SK-N-SH treated with all-trans-retinoic acid at 6 μM for 48 hours (cell line): ENCODE measurements at regions not wholly inside any gene's neighbourhood (a gene's known extent, or its start where the extent isn't known, plus 50 kb on each side); places are given as distances from the start of the nearest gene placed in this dataset.

Source experiments
- ATAC-seq: fragments of 200-7000 bp; cut with Tn5 transposase; 3 replicates; pipeline ENCODE4 v1.9.1; 2020; ENCODE audit warnings: mild to moderate bottlenecking, moderate library complexity
- ARNTL ChIP-seq: fragments of 450-650 bp; formaldehyde crosslinking; IDR thresholded peaks from 2 replicates; pipeline ENCODE4 v1.5.0; 2020; ENCODE audit warnings: low read depth, mild to moderate bottlenecking, moderate library complexity, borderline replicate concordance
- BACH2 ChIP-seq: fragments of 250-450 bp; sonication (Bioruptor Pico); IDR thresholded peaks from 2 replicates; pipeline ENCODE4 v1.9.0; 2021; ENCODE audit warnings: mild to moderate bottlenecking, borderline replicate concordance
- CSDC2 ChIP-seq: fragments of 250-450 bp; sonication (Bioruptor Pico); IDR thresholded peaks from 2 replicates; pipeline ENCODE4 v1.5.0; 2020; ENCODE audit warnings: mild to moderate bottlenecking, moderate library complexity
- ESRRG ChIP-seq: fragments of 250-450 bp; sonication (Bioruptor Pico); IDR thresholded peaks from 2 replicates; pipeline ENCODE4 v1.6.1; 2021; ENCODE audit warnings: mild to moderate bottlenecking
- GLIS3 ChIP-seq: fragments of 250-450 bp; sonication (Bioruptor Pico); IDR thresholded peaks from 2 replicates; pipeline ENCODE4 v1.5.0; 2020; ENCODE audit warnings: mild to moderate bottlenecking, moderate library complexity
- ISL1 ChIP-seq: fragments of 250-450 bp; sonication (Bioruptor Pico); IDR thresholded peaks from 2 replicates; pipeline ENCODE4 v2.1.2; 2022; ENCODE audit warnings: mild to moderate bottlenecking, moderate library complexity
- OSR1 ChIP-seq: fragments of 250-450 bp; sonication (Bioruptor Pico); IDR thresholded peaks from 2 replicates; pipeline ENCODE4 v1.8.0; 2022; ENCODE audit warnings: moderate library complexity, mild to moderate bottlenecking, inconsistent platforms
- PPARA ChIP-seq: fragments of 250-450 bp; sonication (Bioruptor Pico); IDR thresholded peaks from 2 replicates; pipeline ENCODE4 v1.5.0; 2020; ENCODE audit warnings: mild to moderate bottlenecking, borderline replicate concordance
- RARB ChIP-seq: fragments of 250-450 bp; sonication (Bioruptor Pico); IDR thresholded peaks from 2 replicates; pipeline ENCODE4 v1.8.0; 2021; ENCODE audit warnings: mild to moderate bottlenecking, moderate library complexity
- SNAI2 ChIP-seq: fragments of 250-450 bp; sonication (Bioruptor Pico); IDR thresholded peaks from 2 replicates; pipeline ENCODE4 v1.5.0; 2020; ENCODE audit warnings: mild to moderate bottlenecking, moderate library complexity
- TCF4 ChIP-seq: fragments of 250-450 bp; sonication (Bioruptor Pico); IDR thresholded peaks from 2 replicates; pipeline ENCODE4 v1.8.0; 2021; ENCODE audit warnings: mild to moderate bottlenecking, moderate library complexity, borderline replicate concordance
- TOX ChIP-seq: fragments of 250-450 bp; sonication (Bioruptor Pico); IDR thresholded peaks from 2 replicates; pipeline ENCODE4 v1.8.0; 2021; ENCODE audit warnings: mild to moderate bottlenecking, moderate library complexity, borderline replicate concordance
- ZC3H10 ChIP-seq: fragments of 250-450 bp; sonication (Bioruptor Pico); IDR thresholded peaks from 2 replicates; pipeline ENCODE4 v1.5.1; 2021; ENCODE audit warnings: mild to moderate bottlenecking, moderate library complexity
- ZFP3 ChIP-seq: fragments of 250-450 bp; sonication (Bioruptor Pico); IDR thresholded peaks from 2 replicates; pipeline ENCODE4 v1.5.0; 2020; ENCODE audit warnings: mild to moderate bottlenecking, moderate library complexity
- ZFP30 ChIP-seq: fragments of 450-650 bp; formaldehyde crosslinking; IDR thresholded peaks from 2 replicates; pipeline ENCODE4 v1.5.0; 2022; ENCODE audit warnings: mild to moderate bottlenecking, moderate library complexity
- ZNF565 ChIP-seq: fragments of 450-650 bp; formaldehyde crosslinking; conservative IDR thresholded peaks from 2 replicates; pipeline ENCODE4 v1.5.0; 2020; ENCODE audit warnings: low read depth, mild to moderate bottlenecking, moderate library complexity
- ZNF70 ChIP-seq: fragments of 450-650 bp; formaldehyde crosslinking; IDR thresholded peaks from 2 replicates; pipeline ENCODE4 v1.5.0; 2020; ENCODE audit warnings: mild to moderate bottlenecking, moderate library complexity
- ZNF8 ChIP-seq: fragments of 450-650 bp; formaldehyde crosslinking; IDR thresholded peaks from 2 replicates; pipeline ENCODE4 v1.5.0; 2020; ENCODE audit warnings: mild to moderate bottlenecking, moderate library complexity
- TF ChIP-seq, protein P1 (sequence below): fragments of 250-450 bp; sonication (Bioruptor Pico); IDR thresholded peaks from 2 replicates; pipeline ENCODE4 v1.8.0; 2020; ENCODE audit warnings: mild to moderate bottlenecking, moderate library complexity, borderline replicate concordance
- TF ChIP-seq, protein P2 (sequence below): fragments of 250-450 bp; sonication (Bioruptor Pico); IDR thresholded peaks from 2 replicates; pipeline ENCODE4 v1.5.1; 2020; ENCODE audit warnings: low read depth, mild to moderate bottlenecking, moderate library complexity
- TF ChIP-seq, protein P3 (sequence below): fragments of 250-450 bp; sonication (Bioruptor Pico); IDR thresholded peaks from 2 replicates; pipeline ENCODE4 v1.5.1; 2021; ENCODE audit warnings: mild to moderate bottlenecking, moderate library complexity
- TF ChIP-seq, protein P4 (sequence below): fragments of 250-450 bp; sonication (Bioruptor Pico); IDR thresholded peaks from 2 replicates; pipeline ENCODE4 v1.5.0; 2020; ENCODE audit warnings: mild to moderate bottlenecking, moderate library complexity
- TF ChIP-seq, protein P5 (sequence below): fragments of 250-450 bp; sonication (Bioruptor Pico); IDR thresholded peaks from 2 replicates; pipeline ENCODE4 v1.8.0; 2021; ENCODE audit warnings: low read depth, mild to moderate bottlenecking, moderate library complexity, borderline replicate concordance

DNA sequence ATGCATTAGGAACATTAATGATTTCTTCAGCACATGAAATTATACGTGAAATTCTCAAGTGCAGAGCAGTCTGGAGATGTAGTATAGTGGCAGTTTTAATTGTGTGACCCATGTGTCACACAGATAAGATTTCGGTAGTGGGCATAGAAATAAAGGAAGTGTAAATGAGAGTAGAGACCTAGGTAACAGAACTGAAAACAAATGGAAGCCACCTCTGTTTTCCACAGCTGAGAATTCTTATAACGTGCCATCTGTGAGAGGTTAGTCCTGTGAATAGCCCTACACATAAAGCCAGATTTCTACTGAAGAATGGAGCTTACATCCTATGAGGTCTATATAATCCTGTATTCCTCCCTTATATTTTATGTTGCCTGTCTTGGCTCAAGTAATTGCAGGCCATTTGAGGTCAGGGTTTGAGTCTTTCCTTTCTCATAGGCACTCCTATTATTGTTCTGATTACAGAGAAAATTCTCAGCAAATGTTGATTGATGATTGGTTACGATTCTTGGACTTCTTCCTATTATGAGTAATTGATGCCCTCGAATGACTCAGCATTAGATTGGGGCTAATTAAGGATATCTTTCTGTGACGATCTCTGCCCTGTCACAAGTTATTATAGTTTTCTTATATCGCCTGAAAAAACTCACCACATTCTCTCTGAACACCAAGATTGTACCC lies 258.2 kb downstream of the KIF20B start:
- ATAC-seq: peak; percentile 32
- TF ChIP-seq ISL1 (CRISPR knock-in tag) (peak; percentile 75), GLIS3 (CRISPR knock-in tag) (no peak)

DNA sequence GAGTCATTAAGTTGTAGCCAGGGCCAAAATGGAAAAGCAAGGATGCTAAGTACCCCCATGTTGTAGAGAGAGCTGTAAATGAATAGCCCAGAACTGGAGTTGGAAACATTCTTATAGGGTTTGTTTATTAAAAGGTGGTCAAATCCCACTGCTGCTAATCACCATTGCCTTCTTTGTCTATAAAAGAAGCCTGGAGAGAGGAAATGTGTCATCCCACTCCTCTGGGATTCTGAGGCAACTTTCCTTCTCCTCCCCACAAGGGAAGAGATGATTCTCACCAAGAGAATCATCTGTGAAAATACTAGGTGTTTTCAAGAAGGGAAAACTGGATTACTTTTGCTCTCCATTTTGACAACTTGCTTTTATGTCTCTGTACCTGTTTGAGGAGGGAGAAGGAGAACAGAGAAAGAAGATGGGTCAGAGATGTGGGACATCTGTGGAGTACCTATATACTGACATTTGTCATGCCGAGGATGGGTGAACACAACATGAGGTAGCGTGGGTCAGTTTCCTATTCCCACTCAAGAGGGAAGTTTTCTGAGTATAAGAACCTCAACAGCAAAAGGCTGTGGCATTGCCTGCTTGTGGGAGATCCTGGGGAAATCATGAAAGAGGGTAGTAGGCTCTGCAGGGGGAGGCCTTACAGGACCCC lies 262.2 kb downstream of the KIF20B start:
- no peak for ATAC-seq
- TF ChIP-seq ISL1 (CRISPR knock-in tag) (no peak), SNAI2 (no peak), OSR1 (CRISPR knock-in tag) (no peak), ZFP30 (CRISPR knock-in tag) (no peak), ESRRG (CRISPR knock-in tag) (no peak), TOX (CRISPR knock-in tag) (no peak), RARB (CRISPR knock-in tag) (no peak), PPARA (CRISPR knock-in tag) (no peak), BACH2 (no peak), ZFP3 (CRISPR knock-in tag) (no peak), CSDC2 (CRISPR knock-in tag) (no peak), GLIS3 (CRISPR knock-in tag) (no peak)
- TF ChIP-seq, protein P1, sequence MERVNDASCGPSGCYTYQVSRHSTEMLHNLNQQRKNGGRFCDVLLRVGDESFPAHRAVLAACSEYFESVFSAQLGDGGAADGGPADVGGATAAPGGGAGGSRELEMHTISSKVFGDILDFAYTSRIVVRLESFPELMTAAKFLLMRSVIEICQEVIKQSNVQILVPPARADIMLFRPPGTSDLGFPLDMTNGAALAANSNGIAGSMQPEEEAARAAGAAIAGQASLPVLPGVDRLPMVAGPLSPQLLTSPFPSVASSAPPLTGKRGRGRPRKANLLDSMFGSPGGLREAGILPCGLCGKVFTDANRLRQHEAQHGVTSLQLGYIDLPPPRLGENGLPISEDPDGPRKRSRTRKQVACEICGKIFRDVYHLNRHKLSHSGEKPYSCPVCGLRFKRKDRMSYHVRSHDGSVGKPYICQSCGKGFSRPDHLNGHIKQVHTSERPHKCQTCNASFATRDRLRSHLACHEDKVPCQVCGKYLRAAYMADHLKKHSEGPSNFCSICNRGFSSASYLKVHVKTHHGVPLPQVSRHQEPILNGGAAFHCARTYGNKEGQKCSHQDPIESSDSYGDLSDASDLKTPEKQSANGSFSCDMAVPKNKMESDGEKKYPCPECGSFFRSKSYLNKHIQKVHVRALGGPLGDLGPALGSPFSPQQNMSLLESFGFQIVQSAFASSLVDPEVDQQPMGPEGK: no peak
- TF ChIP-seq, protein P2, sequence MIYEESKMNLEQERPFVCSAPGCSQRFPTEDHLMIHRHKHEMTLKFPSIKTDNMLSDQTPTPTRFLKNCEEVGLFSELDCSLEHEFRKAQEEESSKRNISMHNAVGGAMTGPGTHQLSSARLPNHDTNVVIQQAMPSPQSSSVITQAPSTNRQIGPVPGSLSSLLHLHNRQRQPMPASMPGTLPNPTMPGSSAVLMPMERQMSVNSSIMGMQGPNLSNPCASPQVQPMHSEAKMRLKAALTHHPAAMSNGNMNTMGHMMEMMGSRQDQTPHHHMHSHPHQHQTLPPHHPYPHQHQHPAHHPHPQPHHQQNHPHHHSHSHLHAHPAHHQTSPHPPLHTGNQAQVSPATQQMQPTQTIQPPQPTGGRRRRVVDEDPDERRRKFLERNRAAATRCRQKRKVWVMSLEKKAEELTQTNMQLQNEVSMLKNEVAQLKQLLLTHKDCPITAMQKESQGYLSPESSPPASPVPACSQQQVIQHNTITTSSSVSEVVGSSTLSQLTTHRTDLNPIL (CRISPR knock-in tag): no peak
- TF ChIP-seq, protein P3, sequence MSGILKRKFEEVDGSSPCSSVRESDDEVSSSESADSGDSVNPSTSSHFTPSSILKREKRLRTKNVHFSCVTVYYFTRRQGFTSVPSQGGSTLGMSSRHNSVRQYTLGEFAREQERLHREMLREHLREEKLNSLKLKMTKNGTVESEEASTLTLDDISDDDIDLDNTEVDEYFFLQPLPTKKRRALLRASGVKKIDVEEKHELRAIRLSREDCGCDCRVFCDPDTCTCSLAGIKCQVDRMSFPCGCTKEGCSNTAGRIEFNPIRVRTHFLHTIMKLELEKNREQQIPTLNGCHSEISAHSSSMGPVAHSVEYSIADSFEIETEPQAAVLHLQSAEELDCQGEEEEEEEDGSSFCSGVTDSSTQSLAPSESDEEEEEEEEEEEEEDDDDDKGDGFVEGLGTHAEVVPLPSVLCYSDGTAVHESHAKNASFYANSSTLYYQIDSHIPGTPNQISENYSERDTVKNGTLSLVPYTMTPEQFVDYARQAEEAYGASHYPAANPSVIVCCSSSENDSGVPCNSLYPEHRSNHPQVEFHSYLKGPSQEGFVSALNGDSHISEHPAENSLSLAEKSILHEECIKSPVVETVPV: no peak

DNA sequence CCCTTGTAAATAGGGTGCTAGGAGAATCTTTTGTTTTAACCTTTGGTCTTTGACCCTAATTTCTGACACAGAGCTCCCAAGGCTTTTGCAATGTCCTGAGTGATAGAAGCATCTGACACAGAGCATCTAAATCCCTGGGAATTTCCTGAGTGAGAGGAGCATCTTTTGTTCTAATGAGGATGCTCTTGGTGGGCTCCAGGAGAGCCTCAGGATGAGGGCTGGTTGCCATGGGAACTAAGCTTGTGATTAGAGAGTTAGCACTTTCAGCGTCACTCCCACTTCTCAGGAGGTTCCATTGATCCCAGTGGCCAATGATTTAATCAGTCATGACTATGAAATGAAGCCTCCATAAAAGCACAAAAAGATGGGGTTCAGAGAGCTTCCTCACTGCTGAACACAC lies 264.8 kb downstream of the KIF20B start:
- no peak for TF ChIP-seq GLIS3 (CRISPR knock-in tag)
- no peak for TF ChIP-seq TOX (CRISPR knock-in tag)
- TF ChIP-seq ZFP30 (CRISPR knock-in tag): no peak
- no peak for TF ChIP-seq SNAI2
- TF ChIP-seq ARNTL: no peak
- no peak for TF ChIP-seq BACH2
- TF ChIP-seq CSDC2 (CRISPR knock-in tag): no peak
- TF ChIP-seq, protein P1: no peak
- no peak for TF ChIP-seq ZNF70 (CRISPR knock-in tag)
- TF ChIP-seq ESRRG (CRISPR knock-in tag): no peak
- TF ChIP-seq RARB (CRISPR knock-in tag): no peak
- no peak for TF ChIP-seq ISL1 (CRISPR knock-in tag)
- no peak for TF ChIP-seq ZNF8 (CRISPR knock-in tag)
- TF ChIP-seq TCF4 (CRISPR knock-in tag): no peak

DNA sequence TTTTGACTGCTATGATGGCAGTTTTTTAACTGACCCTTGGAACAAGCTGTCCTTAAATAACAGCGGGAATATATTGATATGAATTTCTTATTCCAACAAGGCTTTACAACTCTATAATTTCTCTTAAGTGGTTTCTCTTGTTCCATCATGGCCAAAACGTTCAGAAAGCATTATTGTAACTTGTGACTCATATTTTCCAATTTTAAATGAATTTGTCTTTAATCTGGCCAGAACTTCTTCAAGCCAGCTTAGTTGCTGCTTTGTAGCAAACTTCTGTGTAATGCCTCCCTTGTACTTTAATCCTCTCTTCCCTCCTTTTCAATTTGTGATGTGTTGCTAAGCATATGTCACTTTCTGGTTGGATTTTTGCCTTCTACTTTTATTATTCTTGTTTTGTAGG lies 271.9 kb downstream of the KIF20B start:
- no peak for ATAC-seq
- TF ChIP-seq ISL1 (CRISPR knock-in tag) (no peak), ARNTL (no peak), ZC3H10 (CRISPR knock-in tag) (no peak), ESRRG (CRISPR knock-in tag) (no peak), TCF4 (CRISPR knock-in tag) (no peak), RARB (CRISPR knock-in tag) (no peak), BACH2 (no peak), ZNF565 (CRISPR knock-in tag) (no peak), PPARA (CRISPR knock-in tag) (no peak)
- TF ChIP-seq, protein P4, sequence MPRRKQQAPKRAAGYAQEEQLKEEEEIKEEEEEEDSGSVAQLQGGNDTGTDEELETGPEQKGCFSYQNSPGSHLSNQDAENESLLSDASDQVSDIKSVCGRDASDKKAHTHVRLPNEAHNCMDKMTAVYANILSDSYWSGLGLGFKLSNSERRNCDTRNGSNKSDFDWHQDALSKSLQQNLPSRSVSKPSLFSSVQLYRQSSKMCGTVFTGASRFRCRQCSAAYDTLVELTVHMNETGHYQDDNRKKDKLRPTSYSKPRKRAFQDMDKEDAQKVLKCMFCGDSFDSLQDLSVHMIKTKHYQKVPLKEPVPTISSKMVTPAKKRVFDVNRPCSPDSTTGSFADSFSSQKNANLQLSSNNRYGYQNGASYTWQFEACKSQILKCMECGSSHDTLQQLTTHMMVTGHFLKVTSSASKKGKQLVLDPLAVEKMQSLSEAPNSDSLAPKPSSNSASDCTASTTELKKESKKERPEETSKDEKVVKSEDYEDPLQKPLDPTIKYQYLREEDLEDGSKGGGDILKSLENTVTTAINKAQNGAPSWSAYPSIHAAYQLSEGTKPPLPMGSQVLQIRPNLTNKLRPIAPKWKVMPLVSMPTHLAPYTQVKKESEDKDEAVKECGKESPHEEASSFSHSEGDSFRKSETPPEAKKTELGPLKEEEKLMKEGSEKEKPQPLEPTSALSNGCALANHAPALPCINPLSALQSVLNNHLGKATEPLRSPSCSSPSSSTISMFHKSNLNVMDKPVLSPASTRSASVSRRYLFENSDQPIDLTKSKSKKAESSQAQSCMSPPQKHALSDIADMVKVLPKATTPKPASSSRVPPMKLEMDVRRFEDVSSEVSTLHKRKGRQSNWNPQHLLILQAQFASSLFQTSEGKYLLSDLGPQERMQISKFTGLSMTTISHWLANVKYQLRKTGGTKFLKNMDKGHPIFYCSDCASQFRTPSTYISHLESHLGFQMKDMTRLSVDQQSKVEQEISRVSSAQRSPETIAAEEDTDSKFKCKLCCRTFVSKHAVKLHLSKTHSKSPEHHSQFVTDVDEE (CRISPR knock-in tag): no peak
- TF ChIP-seq, protein P5, sequence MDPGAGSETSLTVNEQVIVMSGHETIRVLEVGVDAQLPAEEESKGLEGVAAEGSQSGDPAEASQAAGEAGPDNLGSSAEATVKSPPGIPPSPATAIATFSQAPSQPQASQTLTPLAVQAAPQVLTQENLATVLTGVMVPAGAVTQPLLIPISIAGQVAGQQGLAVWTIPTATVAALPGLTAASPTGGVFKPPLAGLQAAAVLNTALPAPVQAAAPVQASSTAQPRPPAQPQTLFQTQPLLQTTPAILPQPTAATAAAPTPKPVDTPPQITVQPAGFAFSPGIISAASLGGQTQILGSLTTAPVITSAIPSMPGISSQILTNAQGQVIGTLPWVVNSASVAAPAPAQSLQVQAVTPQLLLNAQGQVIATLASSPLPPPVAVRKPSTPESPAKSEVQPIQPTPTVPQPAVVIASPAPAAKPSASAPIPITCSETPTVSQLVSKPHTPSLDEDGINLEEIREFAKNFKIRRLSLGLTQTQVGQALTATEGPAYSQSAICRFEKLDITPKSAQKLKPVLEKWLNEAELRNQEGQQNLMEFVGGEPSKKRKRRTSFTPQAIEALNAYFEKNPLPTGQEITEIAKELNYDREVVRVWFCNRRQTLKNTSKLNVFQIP: no peak

More for the DNA sequence above, 264.8 kb downstream of the KIF20B start:
- no peak for ATAC-seq
